GM12891 (cell line): ENCODE measurements at regions not wholly inside any gene's neighbourhood (a gene's known extent, or its start where the extent isn't known, plus 50 kb on each side); places are given as distances from the start of the nearest gene placed in this dataset.

ENCODE experiments used
- POLR2A ChIP-seq: IDR thresholded peaks from 2 replicates; pipeline ENCODE4 v1.6.1; 2011; ENCODE audit warnings: low read depth, low read length, control low read depth
- POLR2AphosphoS5 ChIP-seq: IDR thresholded peaks from 2 replicates; pipeline ENCODE4 v1.6.1; 2011; ENCODE audit warnings: low read depth, low read length, control low read depth

GRCh38 chr11:91563176-91563575, 661.4 kb upstream of the FAT3 start:
- TF ChIP-seq POLR2AphosphoS5, result no peak
- TF ChIP-seq POLR2A, result no peak
